ENCODE measurements at regions not wholly inside any gene's neighbourhood (a gene's known extent, or its start where the extent isn't known, plus 50 kb on each side); places are given as distances from the start of the nearest gene placed in this dataset.

- no peak for TF ChIP-seq CTCF (conservative IDR thresholded peaks at IDR 0.05; ENCODE audit: low read length)
- TF ChIP-seq EZH2phosphoT487 (IDR thresholded peaks at IDR 0.05; ENCODE audit: borderline replicate concordance, low read depth, low read length) = no peak
Measured at GRCh38 chr12:107340898-107341297, 247.5 kb upstream of the CRY1 start.
